GM23338 (cell line): ENCODE measurements at regions not wholly inside any gene's neighbourhood (a gene's known extent, or its start where the extent isn't known, plus 50 kb on each side); places are given as distances from the start of the nearest gene placed in this dataset.
"Not testable (repeated sequence)": the region's sequence is repeated elsewhere in the genome, so short reads cannot be mapped to it uniquely, and the experiment has no call there.

Experiments used
- ATAC-seq: fragments of 200-7000 bp; cut with Tn5 transposase; 3 replicates; pipeline ENCODE4 v1.9.1; 2020
- DNase-seq: peaks from one replicate; pipeline ENCODE4 v3.0.0-alpha.2; 2015; ENCODE audit warnings: low spot score
- H2AFZ ChIP-seq: fragments of 200-600 bp; sonication (generic); 2 replicates; pipeline ENCODE4 v1.8.0; 2016; ENCODE audit warnings: antibody characterized with exemption, mild to moderate bottlenecking, moderate library complexity
- H3F3A ChIP-seq: fragments of 200-600 bp; sonication (generic); replicated peaks from 2 replicates; pipeline ENCODE4 v1.8.0; 2017; ENCODE audit warnings: antibody characterized with exemption, mixed run types, low read depth
- H3K27ac ChIP-seq: fragments of 200-600 bp; sonication (generic); 2 replicates; pipeline ENCODE4 v1.6.1; 2016; ENCODE audit warnings: low read depth
- H3K27me3 ChIP-seq: fragments of 200-600 bp; sonication (generic); 2 replicates; pipeline ENCODE4 v1.8.0; 2016; ENCODE audit warnings: mild to moderate bottlenecking, mixed run types, moderate library complexity; ENCODE audit not compliant: insufficient read depth
- H3K36me3 ChIP-seq: fragments of 200-600 bp; sonication (generic); 2 replicates; pipeline ENCODE4 v1.8.0; 2016; ENCODE audit warnings: mild to moderate bottlenecking; ENCODE audit not compliant: insufficient read depth
- H3K4me1 ChIP-seq: fragments of 200-600 bp; sonication (generic); 2 replicates; pipeline ENCODE4 v1.8.0; 2016; ENCODE audit warnings: mild to moderate bottlenecking, moderate library complexity; ENCODE audit not compliant: insufficient read depth
- H3K4me2 ChIP-seq: fragments of 200-600 bp; sonication (generic); 2 replicates; pipeline ENCODE4 v1.7.1; 2017; ENCODE audit warnings: mixed run types
- H3K4me3 ChIP-seq: fragments of 200-600 bp; sonication (generic); 2 replicates; pipeline ENCODE4 v1.6.1; 2016; ENCODE audit warnings: mixed run types
- H3K79me2 ChIP-seq: fragments of 200-600 bp; sonication (generic); replicated peaks from 2 replicates; pipeline ENCODE4 v1.8.0; 2017; ENCODE audit warnings: mild to moderate bottlenecking; ENCODE audit not compliant: insufficient read depth
- H3K9me2 ChIP-seq: fragments of 200-600 bp; sonication (generic); 2 replicates; pipeline ENCODE4 v1.8.0; 2017; ENCODE audit not compliant: insufficient read depth
- H4K20me1 ChIP-seq: fragments of 200-600 bp; sonication (generic); replicated peaks from 2 replicates; pipeline ENCODE4 v1.8.0; 2017; ENCODE audit warnings: mild to moderate bottlenecking; ENCODE audit not compliant: insufficient read depth
- H3K27ac Mint-ChIP-seq: 2 replicates; pipeline ENCODE4 v1.8.0; 2020; ENCODE audit warnings: inconsistent platforms, mild to moderate bottlenecking, moderate library complexity, mixed read lengths
- H3K27me3 Mint-ChIP-seq: 3 replicates; pipeline ENCODE4 v1.8.0; 2022; ENCODE audit warnings: low read depth, mild to moderate bottlenecking, moderate library complexity, mixed read lengths, inconsistent platforms; ENCODE audit not compliant: insufficient read depth, poor library complexity
- H3K36me3 Mint-ChIP-seq: 3 replicates; pipeline ENCODE4 v1.8.0; 2021; ENCODE audit warnings: low read depth, mild to moderate bottlenecking, inconsistent platforms, moderate library complexity, mixed read lengths
- H3K4me1 Mint-ChIP-seq: 3 replicates; pipeline ENCODE4 v1.8.0; 2020; ENCODE audit warnings: mild to moderate bottlenecking, inconsistent platforms, mixed read lengths
- H3K4me3 Mint-ChIP-seq: 3 replicates; pipeline ENCODE4 v1.8.0; 2021; ENCODE audit warnings: moderate library complexity, mild to moderate bottlenecking, inconsistent platforms, mixed read lengths
- H3K9me3 Mint-ChIP-seq: 3 replicates; pipeline ENCODE4 v1.8.0; 2020; ENCODE audit warnings: moderate library complexity, mild to moderate bottlenecking, inconsistent platforms, mixed read lengths

- not testable (repeated sequence) for H3K4me3 ChIP-seq, H4K20me1 ChIP-seq, H3K4me2 ChIP-seq, H3K27ac ChIP-seq, ATAC-seq, H3K79me2 ChIP-seq, H3K36me3 Mint-ChIP-seq, H3K4me1 Mint-ChIP-seq, H3K27me3 ChIP-seq, H3K9me2 ChIP-seq, H3K27me3 Mint-ChIP-seq, H3K4me3 Mint-ChIP-seq, H3K9me3 Mint-ChIP-seq, H3K27ac Mint-ChIP-seq, DNase-seq, H3K4me1 ChIP-seq, H3F3A ChIP-seq, H2AFZ ChIP-seq
- peaks cover 10% of the 10 kb centered on the region for H3K36me3 ChIP-seq
These were observed 261.3 kb downstream of the GOLGA6L6 start for GRCh38 chr15:20280141-20280932.

DNA sequence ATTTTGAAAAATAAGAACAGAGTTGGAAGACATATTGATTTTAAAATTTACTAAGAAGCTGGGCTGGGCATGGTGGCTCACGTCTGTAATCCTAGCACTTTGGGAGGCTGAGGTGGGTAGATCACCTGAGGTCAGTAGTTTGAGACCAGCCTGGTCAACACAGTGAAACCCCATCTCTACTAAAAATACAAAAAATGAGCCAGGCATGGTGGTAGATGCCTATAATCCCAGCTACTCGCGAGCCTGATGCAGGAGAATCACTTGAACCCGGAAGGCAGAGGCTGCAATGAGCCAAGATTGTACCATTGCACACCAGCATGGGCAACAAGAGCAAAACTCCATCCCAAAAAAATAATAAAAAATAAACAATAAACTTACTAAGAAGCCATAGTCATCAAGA is 262.5 kb downstream of the GOLGA6L6 start:
- H3K4me3 Mint-ChIP-seq, H3K27ac Mint-ChIP-seq, H3K27me3 Mint-ChIP-seq, H3K4me1 Mint-ChIP-seq, H3K27ac ChIP-seq, H3K4me2 ChIP-seq, H3K9me2 ChIP-seq, H3K9me3 Mint-ChIP-seq, H4K20me1 ChIP-seq, DNase-seq, H3K4me3 ChIP-seq, H3K27me3 ChIP-seq, H2AFZ ChIP-seq, ATAC-seq, H3K79me2 ChIP-seq, H3K36me3 Mint-ChIP-seq, H3K4me1 ChIP-seq, H3F3A ChIP-seq: not testable (repeated sequence)
- peaks cover 10% of the 10 kb centered on the region; the same call in 1 of the 2 replicates for H3K36me3 ChIP-seq

DNA sequence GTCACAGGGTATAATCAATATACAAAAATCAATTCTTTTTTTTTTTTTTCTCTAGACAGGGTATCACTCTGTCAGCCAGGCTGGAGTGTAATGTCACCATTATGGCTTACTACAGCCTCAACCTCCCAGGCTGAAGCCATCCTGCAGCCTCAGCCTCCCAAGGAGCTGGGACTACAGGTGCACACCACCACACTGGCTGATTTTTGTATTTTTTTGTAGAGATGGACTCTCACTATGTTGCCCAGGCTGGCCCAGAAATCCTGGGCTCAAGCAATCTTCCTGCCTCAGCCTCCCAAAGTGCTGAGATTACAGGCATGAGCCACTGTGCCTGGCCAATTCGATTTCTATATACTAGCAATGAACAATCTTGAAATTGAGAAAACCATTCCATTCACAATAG is 263.2 kb downstream of the GOLGA6L6 start:
- not testable (repeated sequence) for H3K9me2 ChIP-seq, H3K4me1 ChIP-seq, H2AFZ ChIP-seq, H3K4me1 Mint-ChIP-seq, ATAC-seq, H3K9me3 Mint-ChIP-seq, H3K27me3 ChIP-seq, H4K20me1 ChIP-seq, DNase-seq, H3K36me3 Mint-ChIP-seq, H3K27me3 Mint-ChIP-seq, H3K79me2 ChIP-seq, H3K27ac Mint-ChIP-seq, H3K27ac ChIP-seq, H3K4me3 Mint-ChIP-seq, H3K4me2 ChIP-seq, H3K4me3 ChIP-seq, H3F3A ChIP-seq
- peaks cover 11% of the 10 kb centered on the region for H3K36me3 ChIP-seq

GRCh38 chr15:20277451-20277850 is 264.1 kb downstream of the GOLGA6L6 start:
- not testable (repeated sequence) for H3K9me3 Mint-ChIP-seq, H3K4me3 Mint-ChIP-seq, H3K4me1 ChIP-seq, H3K36me3 Mint-ChIP-seq, H2AFZ ChIP-seq, H3K4me1 Mint-ChIP-seq, H3K4me2 ChIP-seq, H4K20me1 ChIP-seq, H3K9me2 ChIP-seq, H3K27ac Mint-ChIP-seq, H3K27ac ChIP-seq, H3K4me3 ChIP-seq, H3F3A ChIP-seq, DNase-seq, H3K79me2 ChIP-seq, H3K27me3 Mint-ChIP-seq, H3K27me3 ChIP-seq, ATAC-seq
- peaks cover 20% of the 10 kb centered on the region for H3K36me3 ChIP-seq

- not testable (repeated sequence) for H3K4me3 Mint-ChIP-seq, H3K4me2 ChIP-seq, H3F3A ChIP-seq, H3K9me3 Mint-ChIP-seq, H3K4me3 ChIP-seq, H3K36me3 Mint-ChIP-seq, H2AFZ ChIP-seq, H3K9me2 ChIP-seq, H3K27ac Mint-ChIP-seq, H4K20me1 ChIP-seq, H3K4me1 ChIP-seq, H3K4me1 Mint-ChIP-seq, H3K27ac ChIP-seq, ATAC-seq, H3K27me3 Mint-ChIP-seq, DNase-seq, H3K79me2 ChIP-seq, H3K27me3 ChIP-seq
- H3K36me3 ChIP-seq, result peaks cover 25% of the 10 kb centered on the region
These were observed 265.1 kb downstream of the GOLGA6L6 start for GRCh38 chr15:20276312-20277114.

- H3K36me3 ChIP-seq, result peaks cover 32% of the 10 kb centered on the region
- not testable (repeated sequence) for H4K20me1 ChIP-seq, H3K27ac Mint-ChIP-seq, H3K27me3 ChIP-seq, H3K27me3 Mint-ChIP-seq, H3K9me3 Mint-ChIP-seq, H3K79me2 ChIP-seq, DNase-seq, H2AFZ ChIP-seq, H3F3A ChIP-seq, H3K4me2 ChIP-seq, H3K27ac ChIP-seq, H3K4me3 ChIP-seq, H3K4me3 Mint-ChIP-seq, H3K9me2 ChIP-seq, H3K36me3 Mint-ChIP-seq, H3K4me1 ChIP-seq, H3K4me1 Mint-ChIP-seq, ATAC-seq
These were observed 266.1 kb downstream of the GOLGA6L6 start for GRCh38 chr15:20275373-20275967.
